ENCODE measurements at regions not wholly inside any gene's neighbourhood (a gene's known extent, or its start where the extent isn't known, plus 50 kb on each side); places are given as distances from the start of the nearest gene placed in this dataset.

GRCh38 chr7:36090976-36091873, 61.8 kb upstream of the EEPD1 start:
- Histone ChIP-seq H3K27me3 (ENCODE audit: low read depth, low read length) (no peaks in the 10 kb centered on the region), H3K27ac (ENCODE audit: low read length) (no peak overlapping the region), H3K4me3 (ENCODE audit: low read depth in 1 of 2, low read length in 2 of 2) (no peak overlapping the region), H3K36me3 (ENCODE audit: control insufficient read depth in 1 of 2, insufficient read depth in 2 of 2, low read length in 2 of 2) (no peaks in the 10 kb centered on the region), H3K9me3 (ENCODE audit: control insufficient read depth in 1 of 2, low read length in 2 of 2) (no peaks in the 10 kb centered on the region), H3K4me1 (ENCODE audit: control insufficient read depth in 1 of 2, insufficient read depth in 2 of 2, low read length in 2 of 2) (no peaks in the 10 kb centered on the region)

DNA sequence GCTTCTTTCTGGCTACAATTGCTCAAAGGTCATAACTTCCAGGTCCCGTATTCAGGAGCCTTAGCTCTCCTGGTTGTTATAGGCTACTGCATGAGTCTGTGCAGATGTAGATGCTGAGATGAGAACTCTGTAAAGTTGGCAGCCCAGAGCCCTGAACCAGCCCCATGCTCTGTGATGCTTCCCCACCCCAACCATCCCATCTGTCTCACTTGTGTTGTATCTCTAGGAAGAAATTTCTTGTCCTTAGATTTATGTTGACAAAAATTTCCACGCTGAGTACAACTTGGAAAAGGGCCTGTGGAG, 61.2 kb upstream of the EEPD1 start:
- no peaks in the 10 kb centered on the region for H3K9me3 ChIP-seq (ENCODE audit: control insufficient read depth in 1 of 2, low read length in 2 of 2)
- no peaks in the 10 kb centered on the region for H3K27me3 ChIP-seq (ENCODE audit: low read depth, low read length)
- no peaks in the 10 kb centered on the region for H3K4me1 ChIP-seq (ENCODE audit: control insufficient read depth in 1 of 2, insufficient read depth in 2 of 2, low read length in 2 of 2)
- H3K36me3 ChIP-seq (ENCODE audit: control insufficient read depth in 1 of 2, insufficient read depth in 2 of 2, low read length in 2 of 2), result no peaks in the 10 kb centered on the region
- H3K4me3 ChIP-seq (ENCODE audit: low read depth in 1 of 2, low read length in 2 of 2), result no peak overlapping the region
- H3K27ac ChIP-seq (ENCODE audit: low read length), result no peak overlapping the region

GRCh38 chr7:36092221-36092771, 60.8 kb upstream of the EEPD1 start:
- no peak overlapping the region for H3K4me3 ChIP-seq (ENCODE audit: low read depth in 1 of 2, low read length in 2 of 2)
- no peaks in the 10 kb centered on the region for H3K36me3 ChIP-seq (ENCODE audit: control insufficient read depth in 1 of 2, insufficient read depth in 2 of 2, low read length in 2 of 2)
- no peak overlapping the region for H3K27ac ChIP-seq (ENCODE audit: low read length)
- H3K4me1 ChIP-seq (ENCODE audit: control insufficient read depth in 1 of 2, insufficient read depth in 2 of 2, low read length in 2 of 2), result no peaks in the 10 kb centered on the region
- H3K27me3 ChIP-seq (ENCODE audit: low read depth, low read length), result no peaks in the 10 kb centered on the region
- H3K9me3 ChIP-seq (ENCODE audit: control insufficient read depth in 1 of 2, low read length in 2 of 2), result no peaks in the 10 kb centered on the region

GRCh38 chr7:36096460-36097095, 56.5 kb upstream of the EEPD1 start:
- H3K27ac ChIP-seq (ENCODE audit: low read length), result no peak overlapping the region
- H3K9me3 ChIP-seq (ENCODE audit: control insufficient read depth in 1 of 2, low read length in 2 of 2), result no peaks in the 10 kb centered on the region
- H3K4me1 ChIP-seq (ENCODE audit: control insufficient read depth in 1 of 2, insufficient read depth in 2 of 2, low read length in 2 of 2), result no peaks in the 10 kb centered on the region
- no peaks in the 10 kb centered on the region for H3K27me3 ChIP-seq (ENCODE audit: low read depth, low read length)
- H3K4me3 ChIP-seq (ENCODE audit: low read depth in 1 of 2, low read length in 2 of 2), result no peak overlapping the region
- no peaks in the 10 kb centered on the region for H3K36me3 ChIP-seq (ENCODE audit: control insufficient read depth in 1 of 2, insufficient read depth in 2 of 2, low read length in 2 of 2)

DNA sequence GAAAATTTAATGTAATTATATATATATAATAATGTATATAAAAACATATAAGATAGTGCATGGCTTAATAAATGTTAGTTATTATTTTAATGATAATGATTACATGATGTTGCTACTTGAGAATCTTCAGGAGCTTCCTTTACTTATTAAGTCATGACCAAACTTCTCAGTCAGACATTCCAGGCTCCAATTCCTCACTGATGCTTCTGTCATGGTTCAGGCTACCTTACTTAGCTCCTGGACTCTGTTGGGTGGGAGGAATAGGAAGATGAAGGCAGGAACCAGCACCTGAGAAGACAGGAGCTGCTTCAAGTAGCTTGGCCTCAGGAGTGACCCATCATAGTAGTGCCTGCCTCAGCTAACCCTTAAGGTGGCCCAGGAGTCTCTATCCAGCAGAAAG, 55.0 kb upstream of the EEPD1 start:
- Histone ChIP-seq H3K4me3 (ENCODE audit: low read depth in 1 of 2, low read length in 2 of 2) (no peak overlapping the region), H3K9me3 (ENCODE audit: control insufficient read depth in 1 of 2, low read length in 2 of 2) (no peaks in the 10 kb centered on the region), H3K4me1 (ENCODE audit: control insufficient read depth in 1 of 2, insufficient read depth in 2 of 2, low read length in 2 of 2) (no peaks in the 10 kb centered on the region), H3K27ac (ENCODE audit: low read length) (no peak overlapping the region), H3K36me3 (ENCODE audit: control insufficient read depth in 1 of 2, insufficient read depth in 2 of 2, low read length in 2 of 2) (no peaks in the 10 kb centered on the region), H3K27me3 (ENCODE audit: low read depth, low read length) (no peaks in the 10 kb centered on the region)

DNA sequence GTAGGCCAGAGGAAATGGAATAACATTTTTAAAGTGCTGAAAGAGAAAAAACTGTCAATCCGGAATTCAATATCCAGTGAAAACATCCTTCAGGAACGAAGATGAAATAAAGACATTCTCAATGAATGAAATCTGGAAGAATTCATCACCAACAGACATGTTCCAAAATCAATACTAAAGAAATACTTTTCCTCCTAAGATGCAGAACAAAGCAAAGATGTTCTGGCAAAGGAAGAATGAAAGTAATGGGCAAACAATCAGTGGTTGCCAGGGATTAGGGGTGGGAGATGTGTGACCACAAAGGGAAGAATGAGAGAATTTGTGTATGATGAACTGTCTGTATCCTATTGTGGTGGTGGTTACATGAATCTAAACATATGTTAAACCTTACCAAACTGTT, 52.8 kb upstream of the EEPD1 start:
- Histone ChIP-seq H3K36me3 (ENCODE audit: control insufficient read depth in 1 of 2, insufficient read depth in 2 of 2, low read length in 2 of 2) (no peaks in the 10 kb centered on the region), H3K4me1 (ENCODE audit: control insufficient read depth in 1 of 2, insufficient read depth in 2 of 2, low read length in 2 of 2) (peaks cover 0 to 3% of the 10 kb centered on the region in 2 donors), H3K27ac (ENCODE audit: low read length) (no peak overlapping the region), H3K27me3 (ENCODE audit: low read depth, low read length) (no peaks in the 10 kb centered on the region), H3K9me3 (ENCODE audit: control insufficient read depth in 1 of 2, low read length in 2 of 2) (no peaks in the 10 kb centered on the region), H3K4me3 (ENCODE audit: low read depth in 1 of 2, low read length in 2 of 2) (no peak overlapping the region)

DNA sequence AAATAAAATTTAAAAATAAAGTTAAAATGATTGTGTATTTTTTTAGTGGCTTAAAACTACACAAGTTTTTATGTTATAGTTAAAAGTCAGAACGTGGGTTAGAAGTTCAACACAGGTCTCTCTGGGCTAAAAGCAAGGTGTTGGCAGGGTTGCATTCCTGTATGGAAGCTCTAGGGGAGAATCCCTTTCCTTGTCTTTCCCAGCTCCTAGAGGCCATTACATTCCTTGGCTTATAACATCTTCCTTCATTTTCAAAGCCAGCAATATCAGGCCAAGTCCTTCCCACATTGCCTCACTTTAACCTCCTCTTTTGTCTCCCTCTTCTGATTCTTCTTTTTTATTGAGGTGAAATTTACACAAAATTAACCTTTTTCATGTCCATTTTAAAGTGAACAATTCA, 52.4 kb upstream of the EEPD1 start:
- Histone ChIP-seq H3K4me3 (ENCODE audit: low read depth in 1 of 2, low read length in 2 of 2) (no peak overlapping the region), H3K4me1 (ENCODE audit: control insufficient read depth in 1 of 2, insufficient read depth in 2 of 2, low read length in 2 of 2) (peaks cover 0 to 3% of the 10 kb centered on the region in 2 donors), H3K9me3 (ENCODE audit: control insufficient read depth in 1 of 2, low read length in 2 of 2) (no peaks in the 10 kb centered on the region), H3K27ac (ENCODE audit: low read length) (no peak overlapping the region), H3K36me3 (ENCODE audit: control insufficient read depth in 1 of 2, insufficient read depth in 2 of 2, low read length in 2 of 2) (no peaks in the 10 kb centered on the region), H3K27me3 (ENCODE audit: low read depth, low read length) (no peaks in the 10 kb centered on the region)

Data from muscle layer of duodenum (tissue), 2 donors.